Neural cell (in vitro differentiated cells): ENCODE measurements at regions not wholly inside any gene's neighbourhood (a gene's known extent, or its start where the extent isn't known, plus 50 kb on each side); places are given as distances from the start of the nearest gene placed in this dataset.

ENCODE experiments used
- H2AFZ ChIP-seq: fragments of 200-600, 300-800 bp; sonication (generic), shearing (Covaris generic); 2 replicates; pipeline ENCODE4 v1.6.0; 2014; ENCODE audit warnings: low read depth, mild to moderate bottlenecking, antibody characterized with exemption, low read length, moderate library complexity
- H3F3A ChIP-seq: fragments of 200-600 bp; shearing (Covaris generic); 2 replicates; pipeline ENCODE4 v1.6.1; 2016; ENCODE audit warnings: mild to moderate bottlenecking, moderate library complexity, mixed read lengths, antibody characterized with exemption, low read length; ENCODE audit not compliant: insufficient read depth, poor library complexity, severe bottlenecking
- H3K27ac ChIP-seq: fragments of 200-600, 300-800 bp; sonication (generic), shearing (Covaris generic); 2 replicates; pipeline ENCODE4 v1.5.1; 2014; ENCODE audit warnings: mild to moderate bottlenecking, low read length, moderate library complexity
- H3K27me3 ChIP-seq: fragments of 300-800, 200-600 bp; sonication (generic), shearing (Covaris generic); 2 replicates; pipeline ENCODE4 v1.6.0; 2014; ENCODE audit warnings: mild to moderate bottlenecking, low read depth, low read length, moderate library complexity; ENCODE audit not compliant: insufficient read depth
- H3K36me3 ChIP-seq: fragments of 300-800, 200-600 bp; sonication (generic), shearing (Covaris generic); 2 replicates; pipeline ENCODE4 v1.5.1; 2014; ENCODE audit warnings: mild to moderate bottlenecking, antibody characterized with exemption, low read length, moderate library complexity; ENCODE audit not compliant: insufficient read depth
- H3K4me2 ChIP-seq: fragments of 300-800, 200-600 bp; sonication (generic), shearing (Covaris generic); 2 replicates; pipeline ENCODE4 v1.6.0; 2014; ENCODE audit warnings: mild to moderate bottlenecking, low read length
- H3K4me3 ChIP-seq: fragments of 300-800, 200-600 bp; sonication (generic), shearing (Covaris generic); 2 replicates; pipeline ENCODE4 v1.5.1; 2014; ENCODE audit warnings: mild to moderate bottlenecking, low read length, moderate library complexity
- H3K79me2 ChIP-seq: fragments of 200-600 bp; shearing (Covaris generic); replicated peaks from 2 replicates; pipeline ENCODE4 v1.6.0; 2014; ENCODE audit warnings: mild to moderate bottlenecking, low read length, moderate library complexity; ENCODE audit not compliant: insufficient read depth
- H3K9ac ChIP-seq: fragments of 300-800, 200-600 bp; sonication (generic), shearing (Covaris generic); 2 replicates; pipeline ENCODE4 v1.6.1; 2016; ENCODE audit warnings: mild to moderate bottlenecking, low read length, mixed read lengths
- H3K9me2 ChIP-seq: fragments of 200-600 bp; shearing (Covaris generic); 2 replicates; pipeline ENCODE4 v1.6.1; 2016; ENCODE audit warnings: mild to moderate bottlenecking, low read length, mixed read lengths; ENCODE audit not compliant: insufficient read depth
- H3K9me3 ChIP-seq: fragments of 200-600, 300-800 bp; sonication (generic), shearing (Covaris generic); 2 replicates; pipeline ENCODE4 v1.6.1; 2016; ENCODE audit warnings: mild to moderate bottlenecking, mixed run types, low read length, moderate library complexity, mixed read lengths
- H4K20me1 ChIP-seq: fragments of 200-600 bp; shearing (Covaris generic); 2 replicates; pipeline ENCODE4 v1.6.1; 2016; ENCODE audit warnings: mild to moderate bottlenecking, mixed run types; ENCODE audit not compliant: insufficient read depth
- EP300 ChIP-seq: fragments of 450-650 bp; conservative IDR thresholded peaks from 2 replicates; pipeline ENCODE4 v1.6.1; 2014; ENCODE audit warnings: antibody characterized with exemption, mild to moderate bottlenecking, moderate library complexity; ENCODE audit not compliant: poor library complexity, severe bottlenecking
- EZH2 ChIP-seq: fragments of 200-600, 300-800 bp; shearing (Covaris generic), sonication (generic); IDR thresholded peaks from 2 replicates; pipeline ENCODE4 v1.6.1; 2014; ENCODE audit warnings: antibody characterized with exemption, low read length, borderline replicate concordance, mild to moderate bottlenecking; ENCODE audit not compliant: insufficient read depth, poor library complexity, severe bottlenecking
- MXI1 ChIP-seq: fragments of 450-650 bp; conservative IDR thresholded peaks from 2 replicates; pipeline ENCODE4 v1.6.1; 2014; ENCODE audit warnings: antibody characterized with exemption, mild to moderate bottlenecking; ENCODE audit not compliant: poor library complexity, severe bottlenecking
- POLR2AphosphoS5 ChIP-seq: IDR thresholded peaks from 2 replicates; pipeline ENCODE4 v1.6.1; 2012
- RAD21 ChIP-seq: fragments of 450-650 bp; conservative IDR thresholded peaks from 2 replicates; pipeline ENCODE4 v1.6.1; 2014; ENCODE audit warnings: antibody characterized with exemption, mild to moderate bottlenecking, moderate library complexity
- REST ChIP-seq: IDR thresholded peaks from 2 replicates; pipeline ENCODE4 v1.6.1; 2012; ENCODE audit warnings: borderline replicate concordance
- SMC3 ChIP-seq: fragments of 450-650 bp; conservative IDR thresholded peaks from 2 replicates; pipeline ENCODE4 v1.6.1; 2014; ENCODE audit warnings: antibody characterized with exemption, mild to moderate bottlenecking, moderate library complexity; ENCODE audit not compliant: poor library complexity
- TAF1 ChIP-seq: IDR thresholded peaks from 2 replicates; pipeline ENCODE4 v1.6.1; 2012; ENCODE audit warnings: low read depth
- TF ChIP-seq, protein P1 (sequence below): fragments of 450-650 bp; IDR thresholded peaks from 2 replicates; pipeline ENCODE4 v1.5.1; 2014; ENCODE audit warnings: antibody characterized with exemption, mild to moderate bottlenecking, moderate library complexity; ENCODE audit not compliant: poor library complexity, severe bottlenecking

- H3K36me3 ChIP-seq, result no peaks in the 10 kb centered on the region
- no peak for TF ChIP-seq MXI1
- no peak for TF ChIP-seq REST
- no peak for TF ChIP-seq POLR2AphosphoS5
- TF ChIP-seq EP300, result no peak
- no peak for TF ChIP-seq TAF1
- TF ChIP-seq RAD21, result no peak
- TF ChIP-seq, protein P1, sequence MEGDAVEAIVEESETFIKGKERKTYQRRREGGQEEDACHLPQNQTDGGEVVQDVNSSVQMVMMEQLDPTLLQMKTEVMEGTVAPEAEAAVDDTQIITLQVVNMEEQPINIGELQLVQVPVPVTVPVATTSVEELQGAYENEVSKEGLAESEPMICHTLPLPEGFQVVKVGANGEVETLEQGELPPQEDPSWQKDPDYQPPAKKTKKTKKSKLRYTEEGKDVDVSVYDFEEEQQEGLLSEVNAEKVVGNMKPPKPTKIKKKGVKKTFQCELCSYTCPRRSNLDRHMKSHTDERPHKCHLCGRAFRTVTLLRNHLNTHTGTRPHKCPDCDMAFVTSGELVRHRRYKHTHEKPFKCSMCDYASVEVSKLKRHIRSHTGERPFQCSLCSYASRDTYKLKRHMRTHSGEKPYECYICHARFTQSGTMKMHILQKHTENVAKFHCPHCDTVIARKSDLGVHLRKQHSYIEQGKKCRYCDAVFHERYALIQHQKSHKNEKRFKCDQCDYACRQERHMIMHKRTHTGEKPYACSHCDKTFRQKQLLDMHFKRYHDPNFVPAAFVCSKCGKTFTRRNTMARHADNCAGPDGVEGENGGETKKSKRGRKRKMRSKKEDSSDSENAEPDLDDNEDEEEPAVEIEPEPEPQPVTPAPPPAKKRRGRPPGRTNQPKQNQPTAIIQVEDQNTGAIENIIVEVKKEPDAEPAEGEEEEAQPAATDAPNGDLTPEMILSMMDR, result no peak
- no peak for TF ChIP-seq EZH2
- no peak for TF ChIP-seq SMC3
- H3K4me2 ChIP-seq, result no peak overlapping the region
- no peak overlapping the region for H3K9ac ChIP-seq
- H3K79me2 ChIP-seq, result no peaks in the 10 kb centered on the region
- no peak overlapping the region for H2AFZ ChIP-seq
- H3K9me2 ChIP-seq, result no peaks in the 10 kb centered on the region
- H3K9me3 ChIP-seq, result no peaks in the 10 kb centered on the region
- no peak overlapping the region for H3K4me3 ChIP-seq
- H3K27me3 ChIP-seq, result no peaks in the 10 kb centered on the region
- H3F3A ChIP-seq, result no peaks in the 10 kb centered on the region
- H3K27ac ChIP-seq, result no peak overlapping the region
- H4K20me1 ChIP-seq, result no peaks in the 10 kb centered on the region
These were observed 237.6 kb upstream of the ZNF217 start for GRCh38 chr20:53831228-53831627.

DNA sequence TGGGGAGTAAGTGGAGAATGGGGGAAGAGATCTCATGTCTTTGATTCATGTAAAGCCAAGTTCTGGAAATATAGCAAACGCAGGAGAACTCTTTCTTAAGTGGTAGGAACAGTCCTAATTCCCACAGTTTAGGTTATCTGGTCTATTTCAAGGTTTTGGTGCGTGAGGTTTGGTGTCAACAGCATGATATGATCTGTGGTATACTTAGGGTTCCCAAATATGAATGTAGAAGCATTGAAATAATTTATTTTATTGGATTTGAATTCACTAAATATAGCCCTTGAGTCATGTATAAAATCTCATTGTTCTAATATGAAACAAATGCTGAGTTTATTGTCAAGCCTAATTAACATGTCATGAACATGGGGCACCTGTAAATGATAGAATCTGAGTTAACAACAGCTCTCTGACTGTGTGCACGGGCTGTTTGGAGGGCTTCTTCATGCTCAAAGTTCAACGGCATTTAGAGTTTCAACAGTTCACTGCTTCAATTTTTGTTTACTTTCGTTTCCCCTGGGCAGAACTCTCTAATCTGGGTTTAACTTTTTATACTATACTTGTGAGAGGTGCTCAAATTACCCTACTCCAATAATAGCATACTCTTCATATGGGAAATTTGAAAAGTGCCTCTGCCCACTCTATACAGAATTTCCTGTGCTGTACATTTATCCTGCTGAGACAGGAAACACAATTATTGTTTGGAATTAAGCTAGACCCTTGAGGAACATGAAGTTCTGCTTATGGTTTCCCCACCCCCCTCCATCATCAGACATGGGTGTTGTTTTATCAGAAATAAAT, 236.3 kb upstream of the ZNF217 start:
- no peak overlapping the region for H3K27ac ChIP-seq

More for the DNA sequence above, 236.3 kb upstream of the ZNF217 start:
- no peak overlapping the region for H3K9ac ChIP-seq
- no peaks in the 10 kb centered on the region for H3K79me2 ChIP-seq
- no peaks in the 10 kb centered on the region for H3K36me3 ChIP-seq
- no peak overlapping the region for H3K4me3 ChIP-seq
- H3K4me2 ChIP-seq, result no peak overlapping the region
- no peaks in the 10 kb centered on the region for H3K9me2 ChIP-seq
- no peak overlapping the region for H2AFZ ChIP-seq
- H3K9me3 ChIP-seq, result no peaks in the 10 kb centered on the region
- H3F3A ChIP-seq, result no peaks in the 10 kb centered on the region
- H4K20me1 ChIP-seq, result no peaks in the 10 kb centered on the region
- TF ChIP-seq RAD21 (no peak), POLR2AphosphoS5 (no peak), SMC3 (no peak)
- H3K27me3 ChIP-seq, result no peaks in the 10 kb centered on the region
